Stimulated activated CD4-positive, alpha-beta T cell treated with anti-CD3 and anti-CD28 coated beads, TNF-alpha, amount 100 ng/mL, for 48 hours (primary cell): ENCODE measurements at regions not wholly inside any gene's neighbourhood (a gene's known extent, or its start where the extent isn't known, plus 50 kb on each side); places are given as distances from the start of the nearest gene placed in this dataset.

Experiments used
- DNase-seq, 3 donors: peaks; one replicate each; pipeline ENCODE4 v3.0.0-alpha.2; 2020; ENCODE audit warnings: low read depth in 3 of 3

DNA sequence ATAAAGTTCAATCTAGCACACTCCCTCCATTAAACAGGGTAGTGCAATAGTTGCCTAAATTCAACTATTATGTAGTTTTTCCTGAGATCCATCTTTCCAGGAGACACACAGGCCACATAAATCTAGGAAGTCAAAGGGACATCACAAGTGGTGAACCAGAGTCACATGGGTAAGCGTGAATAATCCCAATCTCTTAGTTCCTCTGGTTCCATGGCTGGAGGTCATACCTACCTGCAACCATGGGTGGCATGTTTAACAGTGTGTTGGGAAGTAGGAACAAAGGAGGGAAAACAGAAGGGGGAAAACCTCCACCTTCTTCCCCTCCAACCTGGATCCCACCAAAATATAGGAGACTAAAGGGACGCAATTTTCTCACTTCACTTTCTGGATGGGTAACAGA, 2651.6 kb downstream of the ARAP2 start:
- no peak for DNase-seq

DNA sequence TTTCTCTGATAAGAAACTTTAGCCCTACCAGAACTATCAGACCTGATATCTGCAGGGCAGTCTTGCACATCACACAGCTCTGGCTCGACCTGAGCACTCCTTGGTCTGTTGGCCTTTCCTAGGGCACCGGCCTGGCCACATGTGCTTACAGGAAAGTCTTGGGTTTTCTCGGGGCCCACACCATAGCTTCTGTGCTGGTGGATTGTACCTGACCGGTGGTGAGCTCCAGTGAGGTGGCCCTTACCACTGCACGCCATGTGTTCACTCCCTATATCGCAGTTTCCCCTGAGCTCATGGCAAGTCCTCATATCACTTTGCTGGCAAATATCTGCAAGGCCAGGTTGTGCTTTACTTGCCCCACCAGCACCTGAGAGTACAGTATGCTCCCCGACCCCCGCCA, 2637.4 kb downstream of the ARAP2 start:
- no peak for DNase-seq

DNA sequence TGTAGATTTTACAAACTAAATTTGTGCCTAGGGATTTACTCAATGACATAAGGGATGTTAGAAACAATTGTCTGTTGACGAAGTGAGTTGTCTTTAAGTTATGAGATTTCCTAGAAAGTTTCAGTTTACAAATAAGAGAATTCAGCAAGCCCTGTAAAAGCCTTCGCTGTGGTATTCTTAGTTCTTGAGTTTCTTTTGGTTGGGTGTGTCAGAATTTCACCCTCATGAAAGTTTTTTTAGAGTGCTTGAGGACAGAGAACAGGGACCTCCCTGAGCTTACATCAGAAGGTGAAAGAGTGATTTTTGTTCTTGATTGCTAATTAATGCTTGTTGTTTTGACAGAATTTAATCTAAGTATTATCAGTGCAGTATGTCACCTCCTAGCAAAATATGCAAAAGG, 2628.2 kb downstream of the ARAP2 start:
- DNase-seq, result no peak

DNA sequence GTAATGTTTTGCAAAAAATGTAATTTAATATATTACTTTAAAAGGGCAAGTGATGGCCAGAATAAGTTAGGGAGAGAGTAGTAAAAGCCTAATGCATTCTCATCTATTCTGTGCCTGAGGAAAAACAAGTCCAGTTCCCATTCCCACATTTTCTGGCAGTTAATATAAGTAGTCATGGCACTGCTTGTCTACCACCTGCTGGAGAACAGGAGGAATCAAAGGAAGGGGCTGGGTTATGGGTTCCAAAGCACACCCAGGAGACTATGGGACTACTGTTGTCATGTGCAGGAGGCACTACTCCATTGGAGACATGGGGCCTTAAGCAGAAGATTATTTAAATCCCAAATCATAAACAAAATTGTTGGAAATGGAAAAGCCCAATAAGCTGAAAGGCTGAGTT, 2618.6 kb downstream of the ARAP2 start:
- no peak for DNase-seq

DNA sequence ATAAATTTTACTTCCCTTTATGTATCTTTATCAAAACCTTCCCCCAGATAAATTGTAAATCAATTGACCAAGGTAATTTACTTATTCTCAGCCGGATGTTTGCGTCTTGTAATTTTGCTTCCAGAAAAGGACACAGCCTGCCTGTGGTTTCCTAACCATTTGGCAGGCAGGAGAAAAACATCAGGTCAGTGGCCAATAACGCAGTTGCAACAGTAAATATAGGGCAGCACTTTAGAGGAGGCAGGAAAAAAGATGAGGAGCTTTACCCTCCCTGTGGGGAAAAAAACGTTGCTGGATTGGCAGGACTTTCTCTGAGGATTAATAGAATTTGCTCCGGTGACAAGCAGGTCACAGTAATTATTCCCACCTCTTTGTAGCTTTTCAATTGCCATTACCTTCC, 2618.1 kb downstream of the ARAP2 start:
- no peak for DNase-seq

DNA sequence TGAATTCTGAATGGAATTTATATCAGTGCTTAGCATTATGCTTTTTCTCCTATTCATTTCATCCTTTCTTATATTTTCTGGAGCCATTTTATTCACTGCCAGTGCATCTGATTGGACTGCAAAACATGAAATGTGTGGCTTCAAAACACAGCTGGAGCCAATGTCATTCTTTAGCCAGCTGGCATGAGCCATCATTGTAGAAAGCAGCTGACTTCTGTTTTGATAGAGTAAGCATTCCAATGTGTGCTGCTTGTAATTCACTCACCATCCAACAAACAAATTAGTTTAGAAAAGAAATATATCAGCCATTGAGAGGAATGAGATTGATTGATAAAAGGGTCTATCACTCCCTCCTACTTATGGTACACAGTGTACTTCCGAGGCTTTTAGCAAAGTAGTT, 2616.0 kb downstream of the ARAP2 start:
- no peak for DNase-seq

DNA sequence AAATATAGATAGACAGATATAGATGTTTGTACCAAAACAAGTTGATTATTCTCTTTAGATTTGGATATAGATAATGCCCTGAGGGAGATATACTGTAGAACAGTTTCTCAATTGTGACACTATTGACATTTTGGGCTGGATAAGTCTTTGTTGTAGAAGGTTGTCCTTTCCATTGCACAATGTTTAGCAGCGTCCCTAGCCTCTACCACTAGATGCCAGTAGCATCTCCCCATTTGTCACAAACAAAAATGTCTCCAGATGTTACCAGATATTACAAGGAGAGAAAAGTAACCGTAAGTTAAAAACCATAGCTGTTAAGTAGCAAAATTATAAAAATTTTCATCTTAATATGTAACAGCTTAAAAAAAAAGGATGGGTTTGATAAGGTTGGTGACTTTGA, 2595.3 kb downstream of the ARAP2 start:
- no peak for DNase-seq

DNA sequence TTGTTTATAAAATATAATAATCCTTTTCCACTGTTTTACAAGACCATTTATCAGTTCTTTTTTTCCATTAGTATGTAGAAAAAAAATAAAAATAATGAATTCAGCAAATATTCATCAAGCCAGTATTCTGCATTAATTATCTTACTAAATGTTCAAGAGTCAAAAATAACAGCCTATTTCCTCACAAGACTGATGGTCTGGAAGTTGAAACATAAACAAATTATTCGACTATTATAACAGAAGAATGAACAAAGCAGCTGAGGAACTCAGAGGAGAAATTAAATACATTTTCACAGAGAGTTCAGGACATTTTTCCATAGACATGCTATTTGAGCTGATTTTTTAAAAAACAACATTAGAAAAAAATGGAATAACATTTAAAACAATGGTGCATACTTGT, 2594.8 kb downstream of the ARAP2 start:
- no peak for DNase-seq

DNA sequence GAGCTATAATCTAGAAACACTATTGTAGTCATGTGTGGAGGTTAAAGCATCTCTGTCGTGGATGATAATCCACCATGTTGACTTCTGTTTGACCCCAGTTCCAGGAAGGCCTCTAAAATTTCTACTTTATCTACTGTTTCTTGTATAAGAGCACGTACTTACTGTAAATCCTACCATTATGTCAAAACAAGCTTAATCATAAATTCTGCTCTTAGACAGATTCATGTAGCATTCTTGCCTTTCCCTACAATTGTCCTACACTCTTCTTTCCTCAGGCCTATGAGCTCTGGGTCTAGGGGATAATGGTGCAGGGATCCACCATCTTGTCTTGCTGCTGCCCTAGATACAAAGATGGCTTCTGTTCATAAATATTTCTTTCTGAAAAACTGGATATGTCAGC, 2594.3 kb downstream of the ARAP2 start:
- no peak for DNase-seq

DNA sequence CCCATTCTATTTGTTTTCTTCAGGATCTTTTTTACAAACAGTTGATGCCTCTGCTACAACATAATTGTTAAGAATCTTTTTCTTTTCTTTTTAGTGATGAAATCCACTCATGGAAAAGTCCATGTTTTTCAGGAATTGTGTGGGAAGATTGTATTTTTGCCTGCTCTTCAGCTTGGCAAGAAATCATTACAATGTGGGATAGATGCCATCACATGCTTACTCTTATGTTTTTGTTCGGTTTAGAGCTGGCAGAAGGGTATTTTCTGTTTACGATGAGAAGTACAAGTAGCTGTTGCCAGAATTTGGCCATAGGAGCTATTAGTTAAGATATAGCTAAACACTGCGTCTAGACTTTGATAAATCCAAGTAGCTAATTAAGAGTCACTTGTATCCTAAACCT, 2585.3 kb downstream of the ARAP2 start:
- DNase-seq, result no peak

DNA sequence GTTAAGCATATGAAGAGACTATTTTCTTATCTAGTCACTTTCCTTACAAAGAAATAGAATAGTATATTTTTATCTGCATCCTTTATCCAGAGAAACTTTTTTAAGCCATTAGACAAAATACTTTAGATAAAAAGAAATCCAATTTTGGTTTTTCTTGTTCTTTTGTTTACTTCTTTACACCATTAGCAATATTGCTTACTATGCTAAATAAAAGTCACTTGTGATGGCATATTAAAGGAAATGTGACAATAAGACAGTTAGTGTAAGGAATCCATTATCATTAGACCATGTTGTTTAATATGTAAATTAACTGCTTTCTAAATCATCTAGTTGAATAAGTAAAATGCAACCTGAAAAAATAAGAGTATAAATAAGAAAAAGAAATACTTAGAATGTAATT, 2582.7 kb downstream of the ARAP2 start:
- no peak for DNase-seq

DNA sequence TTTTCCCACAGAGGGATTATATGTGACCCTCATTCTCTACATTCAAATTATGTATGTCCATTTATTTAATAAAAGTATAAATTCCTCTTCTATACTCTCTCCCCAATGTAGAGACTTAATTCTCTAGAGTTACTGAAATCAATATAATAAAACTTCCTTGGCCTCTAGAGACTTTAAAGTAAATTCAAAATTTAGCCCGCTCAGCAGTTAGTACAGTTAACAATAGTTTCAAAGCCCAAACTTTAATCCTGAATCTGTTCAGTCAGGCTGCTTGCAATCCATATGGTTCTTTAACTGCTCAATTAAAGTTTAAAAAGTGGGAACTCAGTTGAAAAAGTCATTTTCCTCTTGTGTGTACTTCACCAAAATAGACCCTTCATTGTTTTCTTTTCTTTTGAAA, 2558.4 kb downstream of the ARAP2 start:
- DNase-seq, result no peak

DNA sequence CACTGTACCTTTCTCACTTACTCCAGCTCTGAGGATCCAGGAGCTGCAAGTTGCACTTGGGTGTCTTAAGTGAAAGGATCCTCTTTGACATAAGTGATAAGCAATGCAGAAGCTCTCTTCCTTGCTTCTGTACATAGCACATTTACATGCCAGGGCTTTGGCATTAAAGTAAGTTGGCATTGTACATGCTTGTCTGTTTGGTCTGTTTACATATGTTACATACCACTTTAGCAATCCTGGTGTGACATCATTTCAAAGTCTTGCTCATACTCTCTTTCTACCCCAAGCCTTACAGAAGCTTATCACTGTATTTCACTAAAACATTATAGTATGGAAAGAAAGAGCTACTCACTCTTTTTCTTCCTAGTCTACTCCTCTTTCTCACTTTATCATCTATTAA, 2548.3 kb downstream of the ARAP2 start:
- no peak for DNase-seq

DNA sequence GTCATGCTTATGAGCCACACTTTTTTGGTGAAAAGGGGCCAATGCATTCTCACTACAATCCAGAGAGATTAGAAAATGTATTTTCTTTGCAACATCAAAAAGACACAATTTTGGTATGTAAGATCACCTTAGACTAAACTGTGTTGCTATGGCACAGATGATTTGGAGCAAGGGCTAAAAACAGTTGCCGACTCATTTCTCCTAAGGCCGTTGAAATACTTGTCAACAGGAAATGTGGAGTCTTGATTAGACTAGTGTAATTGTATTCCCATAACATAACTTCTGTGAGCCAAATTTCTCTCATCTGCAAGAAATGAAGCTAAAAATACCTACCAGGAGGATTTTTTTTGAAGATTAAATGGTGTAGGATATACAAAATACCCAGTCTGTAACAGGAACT, 2547.7 kb downstream of the ARAP2 start:
- no peak for DNase-seq

DNA sequence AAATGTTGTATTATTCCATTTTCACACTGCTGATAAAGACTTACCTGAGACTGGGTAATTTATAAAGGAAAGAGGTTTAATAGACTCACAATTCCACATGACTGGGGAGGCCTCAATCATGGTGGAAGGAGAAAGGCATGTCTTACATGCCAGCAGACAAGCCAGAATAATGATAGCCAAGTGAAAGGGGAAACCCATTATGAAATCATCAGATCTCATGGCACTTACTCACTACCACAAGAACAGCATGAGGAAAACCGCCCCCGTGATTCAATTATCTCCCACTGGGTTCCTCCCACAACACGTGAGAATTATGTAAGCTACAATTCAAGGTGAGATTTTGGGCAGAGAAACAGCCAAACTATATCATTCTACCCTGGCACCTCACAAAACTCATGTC, 2535.1 kb downstream of the ARAP2 start:
- DNase-seq, result no peak

DNA sequence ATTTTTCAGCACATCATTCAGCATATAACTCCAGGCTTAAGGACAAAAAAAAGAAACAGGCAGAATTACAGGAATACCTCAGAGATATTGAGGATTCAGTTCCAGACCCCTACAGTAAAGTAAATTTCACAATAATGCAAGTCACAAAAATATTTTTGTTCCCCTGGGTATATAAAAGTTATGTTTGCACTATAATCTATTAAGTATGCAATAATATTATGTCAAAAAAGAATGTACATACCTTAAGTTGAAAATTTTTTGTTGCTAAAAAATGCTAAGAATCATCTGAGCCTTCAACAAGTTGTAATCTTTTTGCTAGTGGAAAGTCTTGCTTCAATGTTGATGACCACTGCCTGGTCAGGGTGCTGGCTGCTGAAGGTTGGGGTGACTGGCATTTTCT, 2532.5 kb downstream of the ARAP2 start:
- DNase-seq, result no peak

DNA sequence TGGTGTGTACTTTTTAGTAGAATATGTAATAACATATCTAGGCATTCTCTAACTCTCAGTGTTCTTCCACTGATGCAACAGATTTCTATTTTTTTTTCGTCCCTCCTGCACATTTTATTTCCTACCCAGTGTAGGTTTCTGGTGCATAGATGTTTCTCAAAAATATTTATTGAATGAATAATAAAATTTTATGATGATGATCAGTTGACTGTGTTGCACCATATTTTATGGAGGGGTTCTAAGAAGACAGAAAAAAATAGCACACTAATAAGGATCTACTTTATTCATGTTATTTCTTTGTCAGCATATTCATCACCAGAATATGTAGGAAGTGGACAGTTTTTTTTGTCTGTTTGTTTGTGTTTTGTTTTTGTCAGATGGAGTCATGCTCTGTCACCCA, 2529.3 kb downstream of the ARAP2 start:
- no peak for DNase-seq

DNA sequence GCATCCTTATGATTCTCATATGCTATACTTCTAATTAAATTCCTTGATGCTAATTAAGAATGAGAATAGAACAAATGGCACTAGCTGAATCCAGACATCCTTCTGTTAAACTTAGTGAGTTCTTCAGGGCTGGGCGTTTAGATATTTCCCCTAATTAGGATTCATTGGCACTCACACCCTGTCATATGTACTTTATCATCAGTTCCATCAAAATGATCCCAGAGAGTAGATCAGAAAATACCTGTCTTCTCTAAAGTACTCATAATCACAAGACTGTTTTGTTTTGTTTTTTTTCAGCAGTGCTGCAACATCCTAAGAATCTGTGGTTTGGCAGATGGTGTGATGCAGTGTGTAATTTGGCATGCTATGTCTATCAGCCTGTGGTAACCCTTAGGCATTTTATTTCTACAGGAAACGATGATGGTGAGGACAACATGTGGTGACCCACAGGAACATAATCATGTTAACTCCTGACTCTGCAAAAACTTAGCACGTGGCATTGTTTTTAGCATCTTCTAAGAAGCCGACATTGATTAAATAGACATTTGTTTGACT, 2528.4 kb downstream of the ARAP2 start:
- no peak for DNase-seq

DNA sequence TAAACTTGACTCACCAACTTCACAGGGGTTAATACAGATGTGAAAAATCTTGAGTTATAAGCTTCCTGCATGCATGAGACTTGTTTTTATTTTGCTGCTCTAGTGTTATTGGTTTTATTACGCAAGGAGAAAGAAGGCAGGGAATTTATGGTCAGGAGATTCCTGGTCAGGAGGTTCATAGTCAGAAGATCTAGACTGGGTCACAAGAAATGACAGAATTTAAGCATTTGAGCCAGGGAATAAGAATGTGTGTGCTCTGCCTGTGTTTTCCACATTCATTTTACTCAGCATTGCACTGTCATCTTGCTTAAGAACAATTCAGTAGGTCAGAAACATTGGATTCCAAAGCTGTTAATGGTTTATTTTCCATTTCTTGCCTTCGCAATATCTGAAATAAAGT, 2522.1 kb downstream of the ARAP2 start:
- DNase-seq, result no peak

DNA sequence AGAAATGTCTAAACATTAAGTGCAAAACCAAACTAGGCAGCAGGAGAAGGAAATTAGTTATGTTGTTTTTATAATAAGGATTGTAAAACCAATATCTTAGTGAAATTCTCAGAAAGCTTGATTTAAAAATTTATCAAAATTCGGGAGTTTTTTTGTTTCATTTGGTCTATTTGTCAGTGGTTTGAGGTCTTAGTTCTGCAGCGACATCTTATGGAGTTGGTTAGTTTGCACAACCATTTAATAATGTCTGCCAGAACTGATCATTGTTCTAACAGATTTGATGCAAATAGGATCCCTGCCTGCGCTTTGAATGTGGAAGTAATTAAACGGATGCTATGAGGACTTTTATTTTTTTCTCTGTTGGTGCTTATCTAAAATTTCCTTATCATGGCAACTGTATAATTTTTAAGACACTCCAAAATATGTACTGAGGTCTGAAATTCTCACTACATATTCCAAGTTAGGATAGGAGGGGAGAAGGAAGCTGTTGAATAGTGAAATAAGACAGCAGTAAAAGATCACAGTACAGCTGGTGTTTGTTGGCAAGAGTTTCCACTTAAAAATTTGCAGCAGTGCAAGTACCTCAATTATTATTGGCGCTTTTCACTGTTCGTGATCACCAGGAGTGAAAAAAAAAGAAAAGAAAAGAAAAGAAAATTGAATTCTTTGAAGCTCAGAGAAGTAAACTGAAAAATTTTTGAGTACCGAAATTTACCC, 2521.4 kb downstream of the ARAP2 start:
- DNase-seq, result no peak

DNA sequence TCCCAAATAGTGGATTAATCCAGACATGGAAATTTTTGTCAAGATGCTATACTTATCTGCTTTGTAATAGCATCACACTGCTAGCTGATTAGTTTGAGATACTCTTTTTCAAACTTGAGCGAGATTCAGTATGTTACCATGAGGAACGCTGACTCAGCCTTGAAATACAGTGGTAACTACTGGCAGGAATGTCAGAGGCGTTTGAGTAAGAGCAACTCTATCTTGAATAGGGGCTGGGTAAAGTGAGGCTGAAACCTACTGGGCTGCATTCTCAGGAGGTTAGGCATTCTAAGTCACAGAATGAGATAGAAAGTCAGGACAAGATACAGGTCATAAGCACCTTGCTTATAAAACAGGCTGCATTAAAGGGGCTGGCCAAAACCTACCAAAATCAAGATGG, 2519.6 kb downstream of the ARAP2 start:
- DNase-seq, result no peak

DNA sequence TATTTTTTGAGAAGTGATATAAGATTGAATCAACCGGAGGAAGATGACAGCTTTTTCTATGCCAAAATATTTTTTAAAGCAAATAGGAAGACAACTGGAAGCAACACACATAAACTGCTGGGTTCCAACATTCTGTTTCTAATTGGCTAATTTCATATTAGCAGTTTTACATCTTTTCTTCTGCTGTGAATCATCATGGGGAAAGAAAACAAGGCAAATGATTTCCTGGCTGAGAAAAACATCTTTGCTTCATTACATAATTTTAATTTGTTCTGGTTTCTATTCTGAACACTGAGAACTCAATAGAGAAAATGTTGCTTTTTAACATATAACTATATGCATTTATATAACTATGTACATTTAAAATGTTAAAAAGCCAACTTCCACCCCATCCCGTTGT, 2518.5 kb downstream of the ARAP2 start:
- no peak for DNase-seq

DNA sequence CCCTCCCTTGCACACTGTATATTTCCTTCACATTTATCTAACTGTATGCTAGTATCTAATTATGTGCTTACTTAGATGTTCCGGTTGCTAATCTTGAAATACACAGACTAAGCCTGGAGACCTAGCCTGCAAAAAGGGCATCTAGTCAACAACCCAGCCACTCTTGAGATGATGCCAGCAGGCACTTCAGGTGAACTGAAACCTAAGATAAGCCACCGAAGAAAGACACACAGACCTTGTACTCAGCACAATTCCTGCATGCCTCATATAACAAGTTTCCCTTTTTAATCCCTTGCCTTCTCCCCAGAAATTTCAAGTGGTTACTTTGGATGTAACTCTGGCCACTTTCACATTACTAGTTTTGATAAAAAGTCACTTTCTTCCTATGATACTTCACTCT, 2506.6 kb downstream of the ARAP2 start:
- no peak for DNase-seq
